GM19023 (cell line): ENCODE measurements at regions not wholly inside any gene's neighbourhood (a gene's known extent, or its start where the extent isn't known, plus 50 kb on each side); places are given as distances from the start of the nearest gene placed in this dataset.
"Not testable (repeated sequence)": the region's sequence is repeated elsewhere in the genome, so short reads cannot be mapped to it uniquely, and the experiment has no call there.

Source experiments
- ATAC-seq: cut with Tn5 transposase; IDR thresholded peaks from one replicate; pipeline ENCODE4 v1.9.1; 2021; ENCODE audit warnings: mild to moderate bottlenecking, moderate library complexity; ENCODE audit not compliant: unreplicated experiment

DNA sequence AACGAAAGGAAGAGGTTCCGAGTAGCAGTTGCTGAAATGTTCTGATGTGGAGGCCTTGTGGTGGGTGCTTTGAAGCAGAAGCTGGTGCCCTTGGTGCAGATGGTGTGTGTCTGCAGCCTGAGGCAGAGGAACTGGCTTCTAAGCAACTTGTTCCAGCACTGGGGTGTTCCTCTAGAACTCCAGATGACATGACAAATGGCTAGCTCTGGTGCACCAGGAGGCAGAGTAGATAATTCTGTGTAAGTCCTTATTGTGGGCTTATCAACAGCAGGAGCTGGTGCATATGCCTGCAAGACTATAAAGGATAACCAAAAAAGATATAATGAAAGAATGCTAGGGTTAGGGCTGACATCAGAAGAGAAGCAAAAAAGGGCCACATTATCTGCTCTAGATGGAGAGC, 76.5 kb downstream of the ARL5B start:
- ATAC-seq, result no peak

GRCh38 chr10:18737236-18737635, 78.0 kb downstream of the ARL5B start:
- no peak for ATAC-seq

DNA sequence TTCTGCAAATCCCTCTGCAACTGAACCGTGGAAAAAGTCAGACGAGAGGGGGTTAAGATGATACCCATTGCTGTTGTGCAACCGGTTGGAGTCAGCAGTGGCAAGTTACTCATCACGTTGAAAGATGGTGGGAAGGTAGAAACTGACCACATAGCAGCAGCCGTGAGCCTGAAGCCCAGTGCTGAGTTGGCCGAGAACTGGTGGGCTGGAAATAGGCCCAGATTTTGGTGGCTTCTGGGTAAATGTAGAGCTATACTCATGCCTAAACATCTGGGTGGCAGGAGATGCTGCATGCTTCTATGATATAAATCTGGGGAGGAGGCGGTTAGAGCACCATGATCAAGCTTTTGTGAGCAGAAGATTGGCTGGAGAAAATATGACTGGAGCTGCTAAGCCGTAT, 78.6 kb downstream of the ARL5B start:
- ATAC-seq, result no peak

DNA sequence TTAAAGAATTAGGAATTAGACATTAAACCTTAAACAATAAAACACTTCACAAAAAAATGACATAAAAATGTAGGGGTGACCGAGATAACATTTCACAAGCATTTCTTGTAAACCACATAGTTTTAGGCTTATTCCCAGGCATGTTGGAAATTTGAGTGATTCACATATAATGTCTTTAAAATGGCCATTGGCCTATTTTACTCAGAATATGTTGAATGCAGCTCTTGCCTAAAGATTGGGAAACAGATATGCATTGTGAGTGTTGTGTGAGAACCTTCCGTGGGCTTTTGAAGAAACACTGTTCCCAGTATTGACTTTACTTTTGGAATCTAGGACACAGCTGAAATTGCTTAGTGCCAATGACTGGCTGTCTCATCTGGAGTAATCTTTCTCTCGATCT, 79.6 kb downstream of the ARL5B start:
- no peak for ATAC-seq

DNA sequence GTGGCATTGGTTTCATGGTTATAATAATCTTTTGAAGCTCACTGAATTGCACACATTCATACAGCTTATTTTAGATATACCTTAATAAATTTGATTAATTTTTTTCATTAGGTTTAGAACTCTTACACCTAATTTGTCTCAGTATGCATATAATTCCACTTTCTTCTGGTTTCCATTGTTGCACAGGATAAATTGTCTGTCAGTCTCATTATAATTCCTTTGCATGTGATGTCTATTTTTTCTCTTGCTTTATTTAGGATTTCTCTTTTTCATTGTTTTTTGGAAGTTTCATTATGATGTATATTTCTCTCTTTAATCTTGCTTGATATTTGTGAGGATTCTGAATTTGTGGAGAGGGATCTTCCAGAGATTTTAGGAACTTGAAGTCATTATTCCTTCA, 84.7 kb downstream of the ARL5B start:
- no peak for ATAC-seq

DNA sequence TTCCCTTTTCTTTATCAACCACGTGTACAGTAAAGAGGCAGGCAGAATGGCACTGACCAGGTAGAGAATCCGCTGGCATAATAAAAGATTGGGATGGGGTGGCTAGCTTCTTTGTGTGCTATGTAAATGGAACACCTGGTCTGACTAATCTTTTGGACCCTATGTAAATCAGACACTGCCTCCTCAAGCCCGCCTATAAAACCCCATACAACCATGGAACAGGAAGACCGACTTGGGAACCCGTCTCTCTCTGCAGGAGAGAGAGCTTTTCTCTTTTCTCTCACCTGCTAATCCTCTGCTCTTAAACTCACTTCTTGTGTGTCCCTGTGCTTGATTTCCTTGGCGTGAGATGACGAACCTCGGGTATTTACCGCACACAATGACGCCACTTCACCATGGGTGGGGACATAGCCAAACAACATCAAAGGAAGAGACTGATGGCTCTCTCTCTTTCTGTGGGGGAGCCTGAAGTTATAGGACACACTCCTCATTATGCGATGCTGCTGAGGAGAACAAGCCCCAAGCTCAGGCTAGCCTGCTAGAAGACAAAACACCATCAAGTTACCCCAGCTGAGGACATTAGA, 94.2 kb downstream of the ARL5B start:
- ATAC-seq, result no peak

- ATAC-seq, result peak; percentile 64
These were observed 100.3 kb downstream of the ARL5B start for GRCh38 chr10:18759575-18759974.

GRCh38 chr10:18760836-18761235, 101.6 kb downstream of the ARL5B start:
- no peak for ATAC-seq

DNA sequence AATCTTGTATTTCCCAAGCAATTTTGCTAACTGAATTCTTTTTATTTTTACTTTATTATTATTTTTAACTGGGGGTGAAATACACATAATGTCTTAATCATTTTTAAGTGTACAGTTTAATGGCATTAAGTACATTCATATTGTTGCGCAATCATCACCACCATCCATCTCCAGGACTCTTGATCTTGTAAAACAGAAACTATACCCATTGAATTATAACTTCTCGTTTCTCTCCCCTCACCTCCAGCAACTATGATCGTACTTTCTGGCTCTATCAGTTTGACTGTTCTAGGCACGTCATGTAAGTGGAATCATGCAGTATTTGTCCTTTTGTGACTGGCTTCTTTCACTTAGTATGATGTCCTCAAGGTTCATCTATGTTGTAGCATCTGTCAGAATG, 108.8 kb downstream of the ARL5B start:
- ATAC-seq, result no peak

- ATAC-seq, result no peak
These were observed 113.9 kb downstream of the ARL5B start for GRCh38 chr10:18773180-18773579.

GRCh38 chr10:18777258-18777657, 118.0 kb downstream of the ARL5B start:
- no peak for ATAC-seq

- ATAC-seq, result no peak
These were observed 127.2 kb downstream of the ARL5B start for GRCh38 chr10:18786478-18786877.

- no peak for ATAC-seq
These were observed 134.7 kb downstream of the ARL5B start for GRCh38 chr10:18793951-18794350.

DNA sequence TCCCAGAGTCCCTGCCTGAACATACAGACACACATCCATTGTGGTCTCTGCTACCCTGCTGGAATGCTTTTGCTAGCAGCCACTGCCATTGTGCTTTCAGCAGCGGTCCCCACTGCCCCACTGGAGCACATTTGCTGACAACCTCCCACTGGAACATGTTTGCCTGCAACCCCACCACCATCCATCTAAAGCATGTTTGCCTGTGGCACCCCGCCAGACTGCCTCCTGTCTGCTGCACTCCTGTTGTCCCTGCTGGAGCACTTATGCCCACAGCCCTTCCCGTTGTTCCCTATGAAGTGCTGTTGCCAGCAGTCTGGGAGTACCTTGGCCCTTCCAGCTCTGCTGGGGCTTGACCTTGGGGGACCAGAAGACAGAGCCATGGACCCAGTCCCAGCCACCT, 136.3 kb downstream of the ARL5B start:
- no peak for ATAC-seq

DNA sequence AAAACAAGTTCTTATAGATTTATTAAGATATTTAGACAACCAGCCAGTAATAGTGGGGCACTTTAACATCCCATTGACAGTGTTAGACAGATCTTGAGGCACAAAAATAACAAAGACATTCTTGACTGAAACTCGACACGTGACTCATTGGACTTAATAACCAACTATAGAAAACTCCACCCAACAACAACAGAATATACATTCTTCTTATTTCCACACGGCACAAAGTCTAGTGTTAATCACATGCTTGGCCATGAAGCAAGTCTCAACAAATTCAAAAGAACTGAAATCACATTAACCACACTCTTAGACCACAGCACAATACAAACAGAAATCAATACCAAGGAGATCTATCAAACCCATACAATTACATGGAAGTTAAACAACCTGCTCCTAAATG, 138.1 kb downstream of the ARL5B start:
- ATAC-seq, result no peak

DNA sequence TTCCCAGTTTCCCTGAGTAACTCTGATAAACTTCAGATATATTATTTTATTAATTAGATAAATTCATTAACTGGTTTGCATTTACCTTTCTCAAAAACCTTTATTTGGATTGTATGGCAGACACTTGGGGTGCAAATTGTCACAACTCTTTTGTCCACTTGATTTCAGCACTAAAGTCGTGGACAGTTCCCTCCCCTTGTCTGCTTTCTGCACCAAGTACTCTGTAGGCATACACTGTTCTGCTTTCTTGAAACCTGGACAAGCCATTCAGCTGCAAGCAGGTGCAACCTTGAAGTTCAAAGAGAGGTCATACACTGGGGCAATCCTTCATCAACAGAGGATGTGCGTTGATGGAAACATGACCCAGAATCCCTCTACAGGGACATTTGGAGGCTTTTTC, 162.9 kb downstream of the ARL5B start:
- ATAC-seq, result no peak

GRCh38 chr10:18829259-18829658, 170.0 kb downstream of the ARL5B start:
- ATAC-seq, result no peak

DNA sequence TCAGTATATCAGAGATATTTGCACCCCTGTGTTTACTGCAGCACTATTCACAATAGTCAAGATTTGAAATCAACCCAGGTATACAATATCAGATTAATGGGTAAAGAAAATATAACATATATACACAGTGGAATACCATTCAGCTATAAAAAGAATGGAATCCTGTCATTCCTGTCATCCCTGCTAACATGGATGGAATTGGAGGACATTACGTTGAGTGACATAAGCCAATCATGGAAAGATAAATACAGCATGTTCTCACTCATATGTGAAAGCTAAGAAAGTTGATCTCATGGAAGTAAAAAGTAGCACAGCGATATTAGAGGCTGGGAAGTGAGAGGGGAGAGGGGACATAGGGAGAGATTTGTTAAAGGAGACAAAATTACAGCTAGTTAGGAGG, 171.0 kb downstream of the ARL5B start:
- no peak for ATAC-seq

- ATAC-seq, result not testable (repeated sequence)
These were observed 192.0 kb upstream of the MALRD1 start for GRCh38 chr10:18856623-18857022.

DNA sequence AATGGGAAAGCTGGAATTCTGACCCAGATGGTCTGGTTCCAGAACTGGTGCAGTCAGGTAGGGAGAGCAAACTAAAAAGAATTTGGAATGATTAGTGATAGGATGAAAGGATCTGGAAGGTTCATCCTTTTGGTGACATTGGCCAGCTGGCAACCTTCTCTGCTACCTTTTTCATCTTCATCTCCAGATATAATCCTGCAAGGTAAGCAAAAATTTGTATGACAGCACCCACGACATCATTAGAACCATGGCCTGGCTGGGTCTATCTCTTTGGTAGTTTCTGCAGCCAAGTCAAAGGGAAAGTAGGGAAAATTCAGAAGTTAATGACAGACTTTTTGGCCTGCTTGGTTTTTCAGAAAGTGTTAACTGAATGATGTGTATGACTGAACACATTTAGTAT, 188.9 kb upstream of the MALRD1 start:
- no peak for ATAC-seq

GRCh38 chr10:18860186-18860585, 188.4 kb upstream of the MALRD1 start:
- ATAC-seq, result no peak

DNA sequence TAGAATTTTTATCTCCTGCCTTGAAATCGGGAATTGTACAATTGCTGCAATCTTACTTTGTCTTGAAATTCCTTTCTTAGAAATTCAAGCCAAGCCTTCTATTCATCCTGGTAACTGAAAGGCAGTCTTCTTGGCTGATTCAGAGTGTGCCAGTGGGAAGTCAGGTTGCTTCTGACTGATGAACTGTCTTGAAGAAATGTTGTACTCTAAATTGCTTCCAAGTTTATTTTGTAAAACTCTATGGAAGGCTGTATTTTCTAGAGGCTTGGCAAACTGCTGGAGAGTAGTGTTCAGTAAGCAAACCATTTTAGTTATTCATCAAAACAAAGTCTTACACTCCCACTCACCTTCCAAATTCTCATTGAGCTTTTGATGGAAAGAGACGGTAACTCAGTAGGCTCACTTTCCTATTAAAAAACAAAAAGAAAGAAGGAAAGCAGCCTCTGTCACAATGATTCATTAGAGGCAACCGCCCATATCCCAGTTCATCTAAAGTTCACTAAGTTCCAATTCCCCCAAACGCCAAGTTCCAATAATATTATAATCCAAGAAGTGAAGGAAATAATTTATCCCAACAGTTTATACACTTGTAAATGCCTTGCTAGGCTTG, 187.9 kb upstream of the MALRD1 start:
- no peak for ATAC-seq

DNA sequence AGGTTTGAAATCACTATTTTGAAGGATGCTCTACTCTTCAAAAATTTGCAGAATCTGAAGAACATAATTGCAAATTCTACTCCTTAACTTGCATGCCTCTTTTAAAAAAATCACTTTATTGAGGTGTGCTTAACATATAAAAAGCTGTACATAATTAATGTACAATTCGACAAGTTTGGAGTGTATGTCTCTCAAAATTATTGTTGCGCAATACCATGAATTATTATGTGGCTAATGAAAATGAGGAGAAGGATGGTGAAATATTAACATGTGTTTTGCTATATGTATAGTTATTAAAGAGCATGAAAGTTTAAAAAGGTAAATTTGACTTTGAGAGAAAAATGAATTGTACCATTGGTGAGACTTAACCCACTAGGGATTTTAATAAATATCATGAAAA, 187.2 kb upstream of the MALRD1 start:
- no peak for ATAC-seq
